Non-pigmented ciliary epithelial cell (primary cell): ENCODE measurements at regions not wholly inside any gene's neighbourhood (a gene's known extent, or its start where the extent isn't known, plus 50 kb on each side); places are given as distances from the start of the nearest gene placed in this dataset.
"Not testable (repeated sequence)": the region's sequence is repeated elsewhere in the genome, so short reads cannot be mapped to it uniquely, and the experiment has no call there.

ENCODE experiments used
- DNase-seq: peaks from one replicate; pipeline ENCODE4 v3.0.0-alpha.2; 2010; ENCODE audit warnings: low read depth

DNA sequence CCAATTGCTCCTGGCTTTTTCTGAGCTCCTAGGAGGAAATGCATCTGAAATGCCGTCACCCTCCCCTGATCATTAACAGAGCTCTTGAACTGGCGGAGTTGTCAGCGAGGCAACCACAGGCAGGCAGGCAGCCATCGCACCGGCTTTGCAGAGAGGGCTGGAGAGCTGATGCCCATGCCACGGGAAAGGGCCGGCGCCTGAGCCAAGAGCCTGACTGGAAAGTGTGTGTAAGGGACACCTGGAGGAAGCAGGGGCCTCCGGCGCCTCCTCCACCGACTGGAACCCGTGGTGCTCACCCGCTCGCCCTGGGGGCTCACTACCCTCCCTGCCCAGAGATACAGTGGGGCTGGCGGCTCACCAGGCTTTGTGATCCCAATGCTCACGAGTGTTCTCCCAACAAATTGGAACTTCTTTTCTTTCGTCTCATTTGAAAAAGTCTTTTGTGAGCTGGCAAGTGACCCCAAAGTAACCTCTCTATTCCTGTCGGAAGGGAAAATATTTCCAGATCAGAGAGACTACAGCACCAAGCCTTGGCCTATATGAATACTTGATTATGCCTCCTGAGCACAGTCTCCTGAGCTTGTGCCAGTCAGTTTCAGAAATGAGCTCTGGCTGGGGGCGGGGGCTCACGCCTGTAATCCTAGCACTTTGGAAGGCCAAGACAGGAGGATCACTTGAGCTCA is 97.7 kb upstream of the SLC25A33 start:
- DNase-seq: no peak

DNA sequence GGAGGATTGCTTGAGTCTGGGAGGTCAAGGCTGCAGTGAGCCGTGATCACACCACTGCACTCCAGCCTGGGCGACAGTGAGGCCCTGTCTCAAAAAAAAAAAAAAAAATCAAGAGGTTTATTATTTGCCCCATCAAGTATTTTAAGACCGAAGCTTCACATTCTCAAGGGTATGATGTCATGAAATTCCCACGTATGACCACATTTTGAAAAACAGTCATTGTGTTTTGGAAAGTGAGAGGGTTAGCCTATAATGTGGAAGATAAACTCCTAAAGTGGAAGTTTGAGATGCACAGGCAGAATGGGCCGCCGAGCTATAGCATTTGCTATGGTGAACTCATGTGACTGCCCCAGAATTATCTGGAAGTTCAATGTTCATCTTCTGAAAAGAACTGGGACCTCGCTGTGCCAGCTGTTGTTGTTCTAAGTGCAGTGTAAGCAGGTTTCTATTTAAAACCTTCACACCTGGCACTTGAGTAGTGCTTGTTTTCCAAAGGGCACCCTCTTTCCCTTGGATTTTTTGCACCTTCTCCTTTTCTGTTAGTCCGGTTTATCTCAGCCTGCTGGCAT is 96.9 kb upstream of the SLC25A33 start:
- DNase-seq: no peak

DNA sequence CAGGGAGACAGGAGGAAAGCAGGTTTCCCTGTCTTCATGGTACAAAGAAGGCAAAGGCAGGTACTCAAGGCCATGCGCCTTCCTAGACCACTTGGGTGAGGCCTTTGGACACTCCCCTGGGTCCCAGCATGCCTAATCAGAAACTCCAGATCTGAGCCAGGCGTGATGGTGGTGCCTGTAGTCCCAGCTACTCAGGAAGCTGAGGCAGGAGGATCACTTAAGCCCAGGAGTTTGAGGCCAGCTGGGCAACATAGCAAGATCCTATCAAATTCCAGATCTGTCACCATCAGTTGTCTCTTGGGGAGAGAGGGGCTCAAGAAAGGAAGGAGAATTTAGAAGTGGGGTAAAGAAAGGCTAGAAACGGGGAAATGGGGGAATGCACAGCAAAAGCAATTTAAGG is 96.3 kb upstream of the SLC25A33 start:
- no peak for DNase-seq

DNA sequence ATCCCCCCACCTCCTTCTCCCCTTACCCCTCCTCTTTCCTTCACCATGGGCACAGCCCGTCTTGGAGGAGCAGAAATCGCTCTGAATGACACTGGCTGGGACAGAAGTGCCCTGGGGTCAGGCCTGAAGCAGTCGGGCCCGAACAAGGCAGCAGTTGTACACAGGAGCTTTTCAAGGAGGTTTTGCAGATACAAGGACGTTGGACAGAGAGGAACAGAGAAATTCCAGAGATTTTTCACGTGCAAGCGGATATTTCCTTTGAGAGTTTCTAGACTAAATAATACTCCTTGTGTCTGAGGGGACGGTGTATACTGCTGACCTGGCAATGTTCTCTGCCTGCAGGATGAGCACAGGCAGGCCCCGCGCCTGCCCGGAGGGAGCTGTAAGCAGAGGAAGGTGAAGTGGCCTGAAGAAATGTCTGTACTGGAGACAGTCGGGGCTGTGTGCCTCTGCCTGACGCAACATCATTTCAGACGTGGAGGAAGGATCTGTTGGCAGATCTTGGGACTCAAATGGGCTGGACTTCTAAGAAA is 95.3 kb upstream of the SLC25A33 start:
- DNase-seq: no peak

DNA sequence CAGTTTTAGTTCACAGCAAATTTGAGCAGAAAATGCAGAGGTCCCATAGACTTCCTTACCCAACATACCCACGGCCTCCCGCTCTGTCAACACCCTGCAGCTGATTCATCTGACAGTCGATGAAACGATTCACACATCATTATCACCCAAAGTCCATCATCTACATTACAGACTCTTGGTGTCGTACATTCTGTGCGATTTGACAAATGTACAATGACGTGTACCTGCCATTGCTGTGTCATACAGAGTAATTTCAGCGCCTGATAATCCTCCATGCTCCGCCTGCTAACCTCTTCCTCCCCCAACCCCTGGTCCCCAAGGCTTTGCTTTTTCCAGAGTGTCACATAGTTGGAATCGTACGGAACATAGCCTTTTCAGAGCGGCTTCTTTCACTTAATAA is 94.7 kb upstream of the SLC25A33 start:
- DNase-seq: no peak

DNA sequence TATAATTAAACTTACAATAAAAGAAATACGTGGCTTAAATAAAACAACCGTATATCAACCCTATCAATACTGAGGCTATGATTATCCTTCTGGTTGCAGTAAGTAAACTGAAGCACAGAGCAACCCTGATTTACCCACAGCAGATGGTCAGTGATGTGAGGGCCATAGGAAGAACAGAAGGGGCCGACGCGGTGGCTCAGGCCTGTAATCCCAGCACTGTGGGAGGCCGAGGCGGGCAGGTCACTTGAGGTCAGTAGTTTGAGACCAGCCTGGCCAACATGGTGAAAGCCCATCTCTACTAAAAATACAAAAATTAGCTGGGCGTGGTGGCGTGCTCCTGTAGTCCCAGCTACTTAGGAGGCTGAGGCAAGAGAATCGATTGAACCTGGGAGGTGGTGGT is 94.2 kb upstream of the SLC25A33 start:
- DNase-seq: not testable (repeated sequence)

DNA sequence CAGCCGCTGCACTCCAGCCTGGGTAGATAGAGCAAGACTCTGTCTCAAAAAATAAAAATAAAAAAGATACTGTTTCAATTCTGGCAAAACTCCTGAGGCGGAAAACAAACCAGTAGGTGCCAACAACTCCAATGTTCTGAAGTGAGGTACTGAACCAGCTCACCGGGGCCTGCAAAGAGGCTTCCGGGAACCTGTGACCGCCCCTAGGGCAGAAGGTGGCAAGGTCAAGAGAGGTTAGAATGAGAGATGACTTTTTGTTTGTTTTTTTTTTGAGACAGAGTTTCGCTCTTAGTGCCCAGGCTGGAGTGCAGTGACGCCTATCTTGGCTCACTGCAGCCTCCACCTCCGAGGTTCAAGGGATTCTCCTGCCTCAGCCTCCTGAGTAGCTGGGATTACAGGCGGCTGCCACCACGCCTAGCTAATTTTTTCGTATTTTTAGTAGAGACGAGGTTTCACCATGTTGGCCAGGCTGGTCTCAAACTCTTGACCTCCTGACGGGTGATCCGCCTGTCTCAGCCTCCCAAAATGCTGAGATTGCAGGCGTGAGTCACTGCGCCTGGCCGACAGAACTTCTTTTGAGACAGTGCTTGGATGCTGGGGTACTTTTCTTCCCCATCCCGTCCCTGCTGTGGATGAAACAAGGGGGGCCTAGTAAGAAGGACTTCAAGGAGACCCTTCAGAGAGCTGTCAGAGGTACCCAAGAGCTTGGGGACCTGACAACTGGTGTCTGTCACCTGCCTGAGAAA is 91.9 kb upstream of the SLC25A33 start:
- DNase-seq: no peak

DNA sequence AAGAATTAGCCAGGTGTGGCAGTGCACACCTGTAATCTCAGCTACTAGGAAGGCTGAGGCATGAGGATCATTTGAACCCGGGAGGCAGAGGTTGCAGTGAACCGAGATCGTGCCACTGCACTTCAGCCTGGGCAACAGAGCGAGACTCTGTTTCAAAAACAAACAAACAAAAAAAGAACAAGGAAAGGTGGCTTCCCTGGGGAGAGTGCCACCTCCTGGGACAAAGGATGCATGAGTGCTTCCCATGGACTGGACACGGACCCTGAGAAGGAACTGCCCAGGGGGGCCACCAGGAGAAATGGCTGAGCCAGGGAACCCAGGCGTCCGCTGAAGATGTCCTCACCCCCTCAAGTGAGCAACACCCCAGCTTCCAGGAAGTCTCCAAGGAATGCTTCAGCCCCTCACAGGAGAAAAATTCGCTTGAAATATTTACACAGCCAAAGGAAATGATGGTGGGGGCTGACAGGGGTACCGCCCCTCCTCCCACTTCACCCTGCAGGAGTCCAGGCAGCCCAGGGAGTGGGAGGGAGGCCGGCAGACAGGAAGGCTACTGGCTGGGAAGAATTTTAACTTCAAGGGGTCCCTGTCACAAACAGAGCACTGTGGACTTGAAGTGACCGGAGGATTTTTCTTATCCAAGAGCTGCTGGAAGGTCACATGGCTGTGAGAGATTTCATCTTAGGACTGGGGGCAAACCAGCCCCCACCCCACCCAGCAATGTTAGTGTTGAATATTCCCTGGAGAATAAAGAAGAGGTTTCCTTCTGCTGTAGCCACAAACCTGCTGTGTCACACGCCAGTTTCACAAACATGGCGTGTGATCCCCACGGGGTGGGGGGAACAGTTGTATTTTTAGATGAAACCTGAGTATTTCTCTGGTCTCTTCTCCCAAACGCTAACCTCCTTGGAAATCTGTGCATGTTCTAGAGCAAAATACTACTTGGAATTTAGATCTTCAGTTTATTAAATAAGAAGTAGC is 90.8 kb upstream of the SLC25A33 start:
- DNase-seq: no peak

DNA sequence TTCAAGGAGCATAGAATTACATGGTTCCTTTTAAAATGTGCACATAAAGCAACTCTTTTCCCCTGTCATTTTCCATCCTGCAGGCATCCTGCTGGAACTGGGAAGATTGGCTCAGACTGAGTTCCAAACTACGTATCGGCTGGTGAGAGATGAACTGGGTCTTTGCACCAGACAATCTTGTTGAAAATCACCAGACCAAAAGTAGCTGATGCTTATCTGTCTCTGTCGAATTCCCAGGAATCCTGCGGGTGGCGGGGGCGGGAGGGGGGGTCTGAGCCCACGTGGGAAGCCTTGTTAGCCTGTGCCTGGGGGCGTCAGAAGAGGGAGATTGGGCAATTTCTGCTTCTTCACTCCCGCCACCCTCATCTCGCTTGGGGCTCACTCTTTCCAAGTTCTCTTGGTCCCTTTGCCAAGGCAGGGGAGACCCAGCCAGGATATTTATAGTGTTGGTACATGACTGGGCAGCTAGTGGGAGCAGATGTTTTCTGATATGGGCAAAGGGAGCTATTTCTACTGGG is 90.1 kb upstream of the SLC25A33 start:
- no peak for DNase-seq

DNA sequence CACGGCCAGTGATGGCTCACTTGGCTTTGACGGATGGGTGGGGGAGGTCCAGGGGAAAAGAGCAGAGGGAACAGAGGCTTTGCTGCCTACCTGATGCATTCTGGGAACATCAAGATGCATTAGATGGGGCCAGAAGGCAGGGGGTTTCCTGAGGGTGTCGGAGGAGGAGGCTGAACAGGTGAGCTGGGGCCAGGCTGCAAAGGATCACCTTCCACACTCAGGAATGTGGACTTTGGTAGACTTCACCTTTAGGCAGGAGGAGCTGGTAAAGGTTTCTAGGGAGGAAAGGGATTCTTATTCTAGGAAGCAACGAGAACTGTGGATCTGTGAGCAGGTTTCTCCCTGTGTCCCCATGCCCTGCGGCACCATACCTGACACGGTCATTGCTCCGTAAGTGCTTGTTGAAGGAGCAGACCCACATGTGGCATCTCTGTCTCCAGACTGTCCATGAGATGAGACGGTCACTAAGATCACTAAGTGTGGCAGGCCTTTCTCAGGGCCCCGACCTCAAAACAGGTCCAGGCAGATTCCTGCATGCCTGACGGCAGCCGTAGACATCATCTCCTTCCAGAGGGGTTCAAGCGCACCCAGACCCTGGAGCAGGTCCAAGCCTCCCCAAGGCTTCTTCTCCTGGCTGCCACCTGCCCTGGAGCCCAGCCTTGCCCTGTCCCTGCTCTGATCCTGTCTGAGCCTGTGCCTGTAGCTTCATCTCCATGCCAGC is 89.1 kb upstream of the SLC25A33 start:
- DNase-seq: no peak

DNA sequence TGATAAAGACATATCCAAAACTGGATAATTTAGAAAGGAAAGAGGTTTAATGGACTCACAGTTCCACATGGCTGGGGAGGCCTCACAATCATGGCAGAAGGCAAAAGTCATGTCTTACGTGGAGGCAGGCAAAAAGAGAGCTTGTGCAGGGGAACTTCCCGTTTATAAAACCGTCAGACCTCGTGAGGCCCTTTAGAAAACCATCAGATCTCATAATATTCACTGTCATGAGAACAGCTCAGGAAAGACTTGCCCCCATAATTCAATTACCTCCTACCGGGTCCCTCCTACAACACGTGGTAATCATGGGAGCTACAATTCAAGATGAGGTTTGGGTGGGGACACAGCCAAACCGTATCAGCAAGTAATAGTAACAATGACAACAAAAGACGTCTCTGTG is 88.2 kb upstream of the SLC25A33 start:
- no peak for DNase-seq

DNA sequence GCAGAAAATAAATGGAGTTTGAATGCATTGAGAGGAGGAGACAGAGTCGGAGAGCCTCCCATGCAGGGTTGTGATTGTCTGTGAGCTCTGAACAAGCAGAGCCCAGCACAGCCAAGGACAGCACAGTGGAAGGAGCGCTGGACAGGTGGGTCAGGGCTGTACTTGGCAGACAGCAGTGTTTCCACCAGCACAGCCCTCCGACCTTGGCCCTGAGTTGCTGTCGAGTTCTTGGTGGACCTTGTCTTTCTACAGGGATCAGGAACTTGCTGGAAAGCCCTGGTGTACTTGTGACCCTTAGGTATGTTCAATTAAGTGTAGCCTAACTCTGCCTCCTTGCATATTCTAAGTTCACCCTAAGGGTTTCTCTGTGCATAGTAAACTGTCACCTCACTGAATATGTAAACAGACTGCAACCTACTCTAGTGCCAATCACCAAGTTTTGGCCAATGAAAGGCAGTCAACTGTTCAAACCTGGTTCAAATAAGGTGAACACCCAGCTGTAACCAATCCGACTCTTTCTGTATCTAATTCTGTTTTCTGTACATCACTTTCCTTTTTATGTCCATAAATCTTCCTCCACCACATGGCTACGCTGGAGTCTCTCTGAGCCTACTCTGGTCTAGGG is 86.6 kb upstream of the SLC25A33 start:
- no peak for DNase-seq

DNA sequence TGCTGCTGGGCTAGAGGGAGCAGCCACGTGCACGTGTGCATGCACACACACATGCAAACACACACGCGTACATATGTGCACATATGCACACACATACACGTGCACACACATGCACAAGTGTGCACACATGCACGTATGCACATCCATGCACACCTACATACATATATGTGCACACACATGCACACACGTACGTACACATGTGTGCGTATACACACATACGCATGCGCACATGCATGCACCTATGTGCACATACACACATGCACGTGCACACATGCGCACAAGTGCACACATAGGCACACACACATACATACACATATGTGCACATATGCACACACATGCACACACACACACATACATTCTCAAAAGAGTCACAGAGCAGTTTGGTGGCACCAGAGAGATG is 85.9 kb upstream of the SLC25A33 start:
- DNase-seq: no peak

DNA sequence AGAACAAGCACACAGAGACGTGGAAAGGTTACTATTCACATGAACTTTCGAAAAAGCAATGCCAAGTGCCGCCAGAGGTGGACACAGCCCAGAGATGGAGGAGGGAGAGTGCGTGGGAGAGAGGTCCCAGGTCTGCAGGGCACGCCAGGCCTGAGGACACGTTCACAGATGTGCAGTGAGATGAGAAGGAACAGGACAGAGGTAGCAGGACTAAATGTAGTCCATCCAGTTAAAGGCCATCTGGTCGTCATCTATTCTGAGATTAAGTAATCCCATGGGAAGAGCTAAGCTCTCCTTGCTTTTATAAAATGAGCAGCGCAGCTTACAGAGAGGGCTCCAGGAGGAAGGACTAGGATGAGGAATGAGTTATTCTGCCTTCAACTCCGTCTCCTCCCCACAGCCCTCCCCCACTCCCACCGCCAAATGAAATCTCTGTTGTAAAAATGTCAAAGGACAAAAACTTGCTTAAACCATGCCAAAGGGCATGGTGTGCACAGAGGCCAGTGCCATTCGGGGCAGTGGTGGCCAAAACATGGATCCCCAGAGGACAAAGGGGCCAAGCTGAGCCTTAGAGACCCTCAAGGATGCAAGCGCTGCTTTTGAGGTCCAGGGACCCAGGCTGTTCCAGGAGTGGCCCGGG is 85.4 kb upstream of the SLC25A33 start:
- DNase-seq: no peak

DNA sequence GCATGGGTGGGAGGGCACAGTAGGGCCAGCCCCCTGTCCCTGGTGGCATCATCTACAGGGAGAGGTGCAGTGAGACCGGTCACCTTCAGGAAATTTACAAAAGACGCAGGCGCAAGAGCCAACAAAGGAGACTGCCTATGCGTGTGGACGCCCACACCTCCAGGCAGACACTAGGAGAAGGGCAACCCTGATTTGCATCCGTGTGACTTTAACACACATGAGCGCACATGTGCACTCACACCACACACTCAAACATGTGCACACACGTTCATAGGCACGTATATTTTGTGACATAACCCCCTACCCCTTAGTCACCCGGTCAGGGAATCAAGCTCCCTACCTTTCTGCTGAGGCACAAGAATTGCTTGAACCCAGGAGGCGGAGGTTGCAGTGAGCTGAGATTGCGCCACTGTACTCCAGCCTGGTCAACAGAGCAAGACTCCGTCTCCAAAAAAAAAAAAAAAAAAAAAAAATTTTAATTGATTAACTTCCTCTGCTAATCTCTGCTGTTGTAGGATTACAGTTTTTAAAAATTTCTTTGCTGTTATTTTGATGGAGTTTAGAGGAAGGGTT is 84.7 kb upstream of the SLC25A33 start:
- DNase-seq: no peak

DNA sequence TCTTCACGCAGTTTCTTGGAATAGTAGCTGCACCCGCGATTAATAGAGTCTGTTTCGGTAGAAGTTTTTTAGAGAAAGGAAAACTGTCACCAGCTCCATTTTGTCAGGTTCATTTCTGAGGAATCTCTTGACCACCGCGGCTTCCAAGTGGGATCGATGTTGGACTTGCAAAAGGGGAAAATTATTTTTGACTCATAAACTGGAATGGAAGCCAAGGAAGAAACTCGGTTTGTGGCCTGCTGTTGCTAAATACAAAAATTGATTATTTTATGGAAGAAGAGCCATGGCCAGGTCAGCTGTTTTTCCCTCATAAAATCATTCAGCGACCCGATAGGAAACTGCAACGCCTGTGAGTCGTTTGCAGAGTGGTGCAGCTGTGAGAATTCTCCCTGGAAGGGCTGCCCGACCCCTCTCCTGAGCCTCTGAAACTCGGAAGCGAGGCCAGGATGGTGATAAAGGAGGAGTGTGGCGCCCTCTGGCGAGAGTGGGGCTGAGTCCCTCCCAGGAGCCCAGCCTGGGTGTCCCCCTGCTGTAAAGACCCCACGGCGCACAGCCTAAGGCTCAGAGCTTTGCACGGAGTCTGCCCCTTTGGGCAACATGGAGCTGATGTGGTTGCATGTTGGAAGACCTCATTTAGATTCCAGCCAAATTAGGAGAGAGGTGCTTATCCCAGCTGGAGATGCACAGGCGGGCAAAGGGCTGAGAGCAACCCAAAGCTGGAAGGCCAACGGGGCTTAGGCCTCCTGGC is 83.6 kb upstream of the SLC25A33 start:
- no peak for DNase-seq

DNA sequence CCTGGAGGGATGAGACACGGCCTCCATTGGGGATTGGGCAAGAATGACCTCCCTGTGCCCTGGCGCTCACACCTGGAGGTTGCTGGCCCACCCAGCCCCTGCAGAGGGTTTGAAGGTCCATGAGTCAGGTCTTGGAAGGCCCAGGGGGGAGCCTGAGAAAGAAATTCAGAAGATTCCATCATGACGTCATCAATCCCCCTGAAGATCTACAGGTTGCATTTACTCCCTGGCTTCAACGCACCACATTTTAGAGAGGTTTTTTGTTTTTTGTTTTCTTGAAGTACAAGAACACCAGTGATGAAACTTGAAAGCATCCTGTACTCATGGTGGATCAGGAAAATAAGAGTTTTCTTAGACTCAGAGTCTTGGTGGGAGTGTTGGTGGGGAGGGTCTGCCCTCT is 82.4 kb upstream of the SLC25A33 start:
- no peak for DNase-seq

DNA sequence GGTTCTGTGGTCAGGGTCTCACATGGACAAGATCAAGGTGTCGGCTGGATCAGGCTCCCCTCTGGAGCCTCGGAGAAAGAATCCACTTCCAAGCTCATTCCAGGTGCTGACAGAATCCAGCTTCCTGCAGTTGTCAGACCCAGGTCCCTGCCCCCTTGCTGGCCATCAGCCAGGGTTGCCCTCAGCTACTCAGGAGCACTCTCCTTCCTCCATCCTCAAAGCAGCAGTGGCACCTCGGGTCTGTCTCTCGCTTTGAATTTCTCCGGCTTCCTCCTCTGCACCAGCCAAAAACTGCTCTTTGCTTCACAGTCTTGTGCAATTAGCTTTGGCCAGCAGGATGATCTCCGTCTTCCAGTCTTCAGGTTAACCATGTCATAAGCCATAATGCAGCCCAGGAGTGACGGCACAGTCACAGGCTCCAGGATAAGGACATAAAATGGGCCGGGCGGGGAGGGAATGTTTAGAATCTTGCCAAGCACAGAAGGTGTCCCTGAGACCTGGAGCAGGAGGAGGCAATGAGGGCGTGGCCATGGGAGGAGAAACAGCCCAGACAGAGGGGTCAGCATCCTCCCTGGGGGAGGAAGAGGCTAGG is 79.4 kb upstream of the SLC25A33 start:
- no peak for DNase-seq

DNA sequence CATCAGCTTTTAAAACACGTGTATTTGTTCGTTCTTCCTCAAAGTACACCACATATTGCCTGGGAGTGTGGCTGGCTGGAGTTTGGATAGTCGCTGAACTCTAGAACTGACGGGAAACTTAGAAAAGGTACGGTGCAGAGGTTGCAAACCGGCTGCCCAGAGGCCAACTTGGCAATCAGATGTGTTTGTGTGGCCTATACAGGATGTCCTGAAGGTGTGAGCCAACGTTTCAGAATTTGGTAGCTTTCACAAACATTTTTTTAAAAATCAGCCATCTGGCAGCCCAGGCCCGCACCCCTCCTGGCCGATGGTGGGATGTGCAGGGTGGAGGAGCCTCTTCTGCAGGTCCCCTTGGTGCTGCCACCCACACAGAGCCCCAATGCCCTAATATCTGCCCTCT is 73.6 kb upstream of the SLC25A33 start:
- no peak for DNase-seq
